GM21825 (cell line): ENCODE measurements at regions not wholly inside any gene's neighbourhood (a gene's known extent, or its start where the extent isn't known, plus 50 kb on each side); places are given as distances from the start of the nearest gene placed in this dataset.

Source experiments
- ATAC-seq: cut with Tn5 transposase; IDR thresholded peaks from one replicate; pipeline ENCODE4 v1.9.1; 2021; ENCODE audit warnings: mild to moderate bottlenecking, moderate library complexity; ENCODE audit not compliant: unreplicated experiment

GRCh38 chr6:14818422-14818884, 427.4 kb upstream of the JARID2 start:
- ATAC-seq = no peak

- no peak for ATAC-seq
Observed at GRCh38 chr6:14819001-14819400, 426.9 kb upstream of the JARID2 start.

GRCh38 chr6:14819840-14820420, 425.9 kb upstream of the JARID2 start:
- no peak for ATAC-seq

- no peak for ATAC-seq
Observed at GRCh38 chr6:14822012-14822553, 423.8 kb upstream of the JARID2 start.

GRCh38 chr6:14822679-14823078, 423.2 kb upstream of the JARID2 start:
- no peak for ATAC-seq

- no peak for ATAC-seq
Observed at GRCh38 chr6:14824060-14824459, 421.8 kb upstream of the JARID2 start.

- ATAC-seq = no peak
Observed at GRCh38 chr6:14824484-14825275, 421.2 kb upstream of the JARID2 start.

- ATAC-seq = no peak
Observed at GRCh38 chr6:14826456-14826855, 419.4 kb upstream of the JARID2 start.

- ATAC-seq = no peak
Observed at GRCh38 chr6:14827354-14827753, 418.5 kb upstream of the JARID2 start.

- ATAC-seq = no peak
Observed at GRCh38 chr6:14828201-14828611, 417.7 kb upstream of the JARID2 start.

GRCh38 chr6:14831070-14831469, 414.8 kb upstream of the JARID2 start:
- no peak for ATAC-seq

- ATAC-seq = no peak
Observed at GRCh38 chr6:14831937-14832336, 413.9 kb upstream of the JARID2 start.

- ATAC-seq = no peak
Observed at GRCh38 chr6:14832427-14832826, 413.4 kb upstream of the JARID2 start.

- no peak for ATAC-seq
Observed at GRCh38 chr6:14834851-14835530, 410.9 kb upstream of the JARID2 start.

- ATAC-seq = no peak
Observed at GRCh38 chr6:14837435-14837834, 408.4 kb upstream of the JARID2 start.

GRCh38 chr6:14838133-14838583, 407.7 kb upstream of the JARID2 start:
- no peak for ATAC-seq

GRCh38 chr6:14841901-14842421, 403.9 kb upstream of the JARID2 start:
- ATAC-seq = no peak

GRCh38 chr6:14844411-14844810, 401.5 kb upstream of the JARID2 start:
- ATAC-seq = no peak

- no peak for ATAC-seq
Observed at GRCh38 chr6:14848019-14848418, 397.9 kb upstream of the JARID2 start.

- no peak for ATAC-seq
Observed at GRCh38 chr6:14849185-14849584, 396.7 kb upstream of the JARID2 start.

GRCh38 chr6:14851281-14851680, 394.6 kb upstream of the JARID2 start:
- ATAC-seq = no peak
